SK-MEL-5 (cell line): ENCODE measurements at regions not wholly inside any gene's neighbourhood (a gene's known extent, or its start where the extent isn't known, plus 50 kb on each side); places are given as distances from the start of the nearest gene placed in this dataset.

Experiments
- DNase-seq: peaks from one replicate; pipeline ENCODE4 v3.0.0-alpha.2; 2016; ENCODE audit warnings: low read depth, low spot score
- in situ Hi-C: cut with HindIII; loops from 2 replicates; pipeline ENCODE4 v1.10.0; 2016; ENCODE audit warnings: low sequenced_read_pairs, high pct_unique_total_duplicates, low pct_unique_long_range_greater_than_20kb

GRCh38 chr12:78442454-78442801, 422.1 kb upstream of the SYT1 start:
- in situ Hi-C loops = no loop called here
- no peak for DNase-seq

GRCh38 chr12:78446555-78446954, 418.0 kb upstream of the SYT1 start:
- in situ Hi-C loops = no loop called here

GRCh38 chr12:78447373-78447772, 417.2 kb upstream of the SYT1 start:
- DNase-seq = no peak
- in situ Hi-C loops = no loop called here

More at GRCh38 chr12:78446555-78446954, 418.0 kb upstream of the SYT1 start:
- DNase-seq = no peak

GRCh38 chr12:78448692-78449091, 415.9 kb upstream of the SYT1 start:
- in situ Hi-C loops = no loop called here
- DNase-seq = no peak

GRCh38 chr12:78455991-78456390, 408.6 kb upstream of the SYT1 start:
- in situ Hi-C loops = no loop called here
- no peak for DNase-seq

GRCh38 chr12:78457938-78458337, 406.6 kb upstream of the SYT1 start:
- DNase-seq = no peak
- in situ Hi-C loops = no loop called here

GRCh38 chr12:78470354-78471195, 394.0 kb upstream of the SYT1 start:
- DNase-seq = peak; percentile 73
- in situ Hi-C loops = no loop called here

- no peak for DNase-seq
- in situ Hi-C loops = no loop called here
These were observed 391.4 kb upstream of the SYT1 start for GRCh38 chr12:78473136-78473535.

- no peak for DNase-seq
- in situ Hi-C loops = no loop called here
These were observed 391.0 kb upstream of the SYT1 start for GRCh38 chr12:78473561-78473960.

- in situ Hi-C loops = no loop called here
- DNase-seq = no peak
These were observed 380.7 kb upstream of the SYT1 start for GRCh38 chr12:78483767-78484315.

- in situ Hi-C loops = no loop called here
- no peak for DNase-seq
These were observed 374.6 kb upstream of the SYT1 start for GRCh38 chr12:78489990-78490389.

GRCh38 chr12:78490861-78491260, 373.7 kb upstream of the SYT1 start:
- in situ Hi-C loops = no loop called here

GRCh38 chr12:78494911-78495310, 369.7 kb upstream of the SYT1 start:
- DNase-seq = no peak
- in situ Hi-C loops = no loop called here

More at GRCh38 chr12:78490861-78491260, 373.7 kb upstream of the SYT1 start:
- DNase-seq = no peak

GRCh38 chr12:78501825-78502224, 362.7 kb upstream of the SYT1 start:
- in situ Hi-C loops = no loop called here

GRCh38 chr12:78519422-78519821, 345.2 kb upstream of the SYT1 start:
- in situ Hi-C loops = no loop called here
- no peak for DNase-seq

More at GRCh38 chr12:78501825-78502224, 362.7 kb upstream of the SYT1 start:
- DNase-seq = no peak

- in situ Hi-C loops = no loop called here
- DNase-seq = peak; percentile 16
These were observed 334.3 kb upstream of the SYT1 start for GRCh38 chr12:78530100-78530765.

- in situ Hi-C loops = no loop called here
- DNase-seq = no peak
These were observed 332.6 kb upstream of the SYT1 start for GRCh38 chr12:78531831-78532458.

- in situ Hi-C loops = no loop called here
- DNase-seq = no peak
These were observed 330.3 kb upstream of the SYT1 start for GRCh38 chr12:78534311-78534710.
